ENCODE measurements at regions not wholly inside any gene's neighbourhood (a gene's known extent, or its start where the extent isn't known, plus 50 kb on each side); places are given as distances from the start of the nearest gene placed in this dataset.

- no peak for TF ChIP-seq CTCF (conservative IDR thresholded peaks at IDR 0.05 in 1 of 2, IDR thresholded peaks at IDR 0.05 in 1 of 2; ENCODE audit: extremely low read depth in 1 of 2, insufficient read depth in 1 of 2, low read depth in 1 of 2, low read length in 2 of 2)
- no peak for TF ChIP-seq EZH2 (IDR thresholded peaks at IDR 0.05; ENCODE audit: borderline replicate concordance, low read length)
Observed at GRCh38 chr4:162865102-162865501, 301.6 kb downstream of the NAF1 start.
